Glutamatergic neuron (in vitro differentiated cells): ENCODE measurements at regions not wholly inside any gene's neighbourhood (a gene's known extent, or its start where the extent isn't known, plus 50 kb on each side); places are given as distances from the start of the nearest gene placed in this dataset.
"Not testable (repeated sequence)": the region's sequence is repeated elsewhere in the genome, so short reads cannot be mapped to it uniquely, and the experiment has no call there.

Experiments
- DNase-seq: peaks from one replicate; pipeline ENCODE4 v3.0.0; 2022
- H3K27ac Mint-ChIP-seq: one replicate; pipeline ENCODE4 v1.8.0; 2020; ENCODE audit warnings: mild to moderate bottlenecking, mixed read lengths, inconsistent platforms; ENCODE audit not compliant: unreplicated experiment
- H3K27me3 Mint-ChIP-seq: one replicate; pipeline ENCODE4 v1.8.0; 2020; ENCODE audit warnings: mild to moderate bottlenecking, moderate library complexity, mixed read lengths, inconsistent platforms; ENCODE audit not compliant: unreplicated experiment
- H3K36me3 Mint-ChIP-seq: one replicate; pipeline ENCODE4 v1.8.0; 2020; ENCODE audit warnings: mild to moderate bottlenecking, mixed read lengths, inconsistent platforms; ENCODE audit not compliant: unreplicated experiment
- H3K4me1 Mint-ChIP-seq: one replicate; pipeline ENCODE4 v1.8.0; 2020; ENCODE audit warnings: mild to moderate bottlenecking, low read depth, mixed read lengths, inconsistent platforms; ENCODE audit not compliant: unreplicated experiment
- H3K4me3 Mint-ChIP-seq: one replicate; pipeline ENCODE4 v1.8.0; 2020; ENCODE audit warnings: mild to moderate bottlenecking, mixed read lengths, inconsistent platforms; ENCODE audit not compliant: unreplicated experiment
- H3K9me3 Mint-ChIP-seq: one replicate; pipeline ENCODE4 v1.8.0; 2020; ENCODE audit warnings: mild to moderate bottlenecking, moderate library complexity, mixed read lengths, inconsistent platforms; ENCODE audit not compliant: unreplicated experiment
- CTCF ChIP-seq: fragments of 200-600 bp; sonication (generic); IDR thresholded peaks from one replicate; pipeline ENCODE4 v1.5.0; 2021; ENCODE audit not compliant: partially characterized antibody, unreplicated experiment

GRCh38 chr13:110978390-110978789 lies 63.5 kb upstream of the ANKRD10 start:
- Mint-ChIP-seq H3K36me3 (peaks cover 3% of the 10 kb centered on the region), H3K27ac (no peak overlapping the region), H3K4me1 (no peaks in the 10 kb centered on the region), H3K9me3 (peaks cover 1% of the 10 kb centered on the region), H3K4me3 (no peak overlapping the region), H3K27me3 (peaks cover 1% of the 10 kb centered on the region)
- no peak for DNase-seq
- TF ChIP-seq CTCF, result no peak

- peaks cover 8% of the 10 kb centered on the region for H3K36me3 Mint-ChIP-seq
- H3K27me3 Mint-ChIP-seq, result peaks cover 1% of the 10 kb centered on the region
- no peak overlapping the region for H3K4me3 Mint-ChIP-seq
- no peak overlapping the region for H3K27ac Mint-ChIP-seq
- H3K9me3 Mint-ChIP-seq, result peaks cover 3% of the 10 kb centered on the region
- DNase-seq, result no peak
- H3K4me1 Mint-ChIP-seq, result no peaks in the 10 kb centered on the region
- TF ChIP-seq CTCF, result no peak
These were observed 61.9 kb upstream of the ANKRD10 start for GRCh38 chr13:110976785-110977184.

GRCh38 chr13:110973007-110973700 lies 58.3 kb upstream of the ANKRD10 start:
- H3K4me1 Mint-ChIP-seq, result no peaks in the 10 kb centered on the region
- peaks cover 1% of the 10 kb centered on the region for H3K27me3 Mint-ChIP-seq
- DNase-seq, result no peak
- TF ChIP-seq CTCF, result no peak
- no peak overlapping the region for H3K27ac Mint-ChIP-seq
- no peak overlapping the region for H3K4me3 Mint-ChIP-seq
- H3K36me3 Mint-ChIP-seq, result peaks cover 8% of the 10 kb centered on the region
- H3K9me3 Mint-ChIP-seq, result peaks cover 3% of the 10 kb centered on the region

- Mint-ChIP-seq H3K36me3 (peaks cover 17% of the 10 kb centered on the region), H3K4me3 (no peak overlapping the region), H3K9me3 (peaks cover 3% of the 10 kb centered on the region), H3K4me1 (no peaks in the 10 kb centered on the region), H3K27me3 (no peaks in the 10 kb centered on the region), H3K27ac (no peak overlapping the region)
- no peak for TF ChIP-seq CTCF
- no peak for DNase-seq
These were observed 56.6 kb upstream of the ANKRD10 start for GRCh38 chr13:110971486-110971885.

GRCh38 chr13:110967156-110967855 lies 52.4 kb upstream of the ANKRD10 start:
- not testable (repeated sequence) for H3K27me3 Mint-ChIP-seq, H3K4me3 Mint-ChIP-seq, H3K27ac Mint-ChIP-seq, H3K4me1 Mint-ChIP-seq, DNase-seq
- Mint-ChIP-seq H3K9me3 (peaks cover 12% of the 10 kb centered on the region), H3K36me3 (peaks cover 28% of the 10 kb centered on the region)
